ENCODE measurements at regions not wholly inside any gene's neighbourhood (a gene's known extent, or its start where the extent isn't known, plus 50 kb on each side); places are given as distances from the start of the nearest gene placed in this dataset.

GRCh38 chr11:91763331-91763730 is 461.3 kb upstream of the FAT3 start:
- TF ChIP-seq CTCF (IDR thresholded peaks at IDR 0.05; ENCODE audit: low read depth, low read length, poor library complexity, severe bottlenecking) = no peak
- TF ChIP-seq EZH2phosphoT487 (IDR thresholded peaks at IDR 0.05; ENCODE audit: borderline replicate concordance, low read length) = no peak

Measured in DOHH2 (cell line).